ENCODE measurements at regions not wholly inside any gene's neighbourhood (a gene's known extent, or its start where the extent isn't known, plus 50 kb on each side); places are given as distances from the start of the nearest gene placed in this dataset.
"Not testable (repeated sequence)": the region's sequence is repeated elsewhere in the genome, so short reads cannot be mapped to it uniquely, and the experiment has no call there.

DNA sequence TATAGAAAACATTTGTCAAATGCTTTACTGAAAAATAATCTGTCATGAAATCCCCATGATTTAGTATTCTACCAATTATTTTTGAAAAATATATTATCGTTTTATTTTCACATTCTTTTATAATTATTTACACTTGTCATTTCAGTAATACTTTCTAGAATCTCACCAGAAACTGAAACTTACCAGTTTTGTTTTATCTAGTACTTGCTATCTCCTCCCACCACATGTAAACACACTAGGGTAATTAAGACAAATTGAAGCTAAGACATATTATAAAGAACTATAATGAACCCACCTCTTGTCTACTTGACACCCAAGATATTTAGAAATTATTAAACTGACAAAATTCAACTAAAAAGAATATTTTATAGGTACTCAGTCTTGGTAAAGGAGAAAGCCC is 51.5 kb upstream of the GRM3 start:
- no peak for DNase-seq
- in situ Hi-C loops (cut with HindIII; ENCODE audit: low pct_ligation_motif_present, low pct_unique_long_range_greater_than_20kb, low sequenced_read_pairs): no loop called here

DNA sequence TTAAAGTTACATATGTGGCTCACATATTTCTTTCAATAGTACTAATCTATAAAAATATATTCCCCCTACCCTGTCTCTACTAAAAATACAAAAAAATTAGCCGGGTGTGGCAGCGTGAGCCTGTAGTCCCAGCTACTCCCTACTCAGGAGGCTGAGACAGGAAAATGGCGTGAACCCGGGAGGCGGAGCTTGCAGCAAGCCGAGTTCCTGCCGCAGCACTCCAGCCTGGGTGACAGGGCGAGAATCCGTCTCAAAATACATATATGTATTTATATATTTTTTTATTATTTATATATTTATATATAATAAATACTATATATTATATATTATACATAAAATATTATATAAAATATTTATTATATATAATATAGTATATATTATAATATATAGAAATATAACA is 69.7 kb upstream of the GRM3 start:
- no peak for DNase-seq
- in situ Hi-C loops (cut with HindIII; ENCODE audit: low pct_ligation_motif_present, low pct_unique_long_range_greater_than_20kb, low sequenced_read_pairs): no loop called here

DNA sequence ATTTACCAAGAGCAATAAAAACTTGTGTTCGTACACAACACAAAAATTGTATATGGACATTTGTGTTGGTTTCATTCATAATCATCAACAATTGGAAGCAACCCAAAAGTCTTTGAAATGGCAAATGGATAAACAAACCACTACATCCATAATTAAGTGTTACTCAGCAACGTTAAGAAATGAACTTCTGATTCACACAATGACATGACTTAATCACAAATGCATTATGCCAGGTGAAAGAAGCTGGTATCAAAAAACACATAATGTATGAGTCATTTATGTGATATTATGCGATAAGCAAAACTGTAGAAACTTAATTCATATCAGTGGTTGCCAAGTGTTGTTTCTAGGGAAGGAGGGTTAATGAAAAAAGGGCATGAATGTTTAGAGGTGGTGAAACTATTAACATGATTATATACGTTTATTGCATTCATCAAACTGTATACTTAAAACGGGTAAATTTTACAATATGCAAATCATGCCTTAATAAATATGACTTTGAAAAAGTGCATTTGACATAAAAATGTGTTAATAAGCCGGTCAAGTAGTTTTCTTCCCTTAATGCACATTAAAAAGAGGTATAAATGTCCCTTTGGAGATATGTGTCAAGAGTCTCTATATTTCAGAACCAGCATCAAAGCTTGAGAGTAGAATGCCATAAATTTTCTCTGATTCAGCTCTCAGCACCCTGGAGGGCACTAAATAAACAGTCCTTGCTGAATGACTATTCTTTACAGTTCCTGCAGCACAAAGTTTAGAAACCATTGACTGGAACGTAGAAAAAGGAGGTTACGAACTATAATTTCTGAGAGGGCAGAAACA is 84.8 kb upstream of the GRM3 start:
- in situ Hi-C loops (cut with HindIII; ENCODE audit: low pct_ligation_motif_present, low pct_unique_long_range_greater_than_20kb, low sequenced_read_pairs): no loop called here
- no peak for DNase-seq

DNA sequence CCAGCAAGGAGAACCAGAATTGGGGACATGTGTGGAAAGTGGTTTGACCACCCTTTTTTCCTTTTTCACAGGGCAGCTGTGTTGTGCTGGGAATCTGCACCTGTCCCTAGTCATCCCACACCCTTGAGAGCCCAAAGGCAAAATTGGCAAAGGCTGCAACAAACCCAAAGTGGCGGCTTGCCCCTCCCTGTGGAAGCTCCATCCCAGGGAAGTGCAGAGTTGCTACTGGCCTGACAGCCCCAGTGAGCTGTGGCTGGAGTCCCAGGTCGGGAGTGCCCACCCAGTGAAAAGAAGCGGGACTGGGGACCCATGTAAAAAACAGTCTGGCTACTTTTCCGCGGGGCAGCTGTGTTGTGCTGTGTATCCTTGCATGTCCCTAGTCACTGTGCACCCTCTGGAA is 109.1 kb upstream of the GRM3 start:
- in situ Hi-C loops (cut with HindIII; ENCODE audit: low pct_ligation_motif_present, low pct_unique_long_range_greater_than_20kb, low sequenced_read_pairs): no loop called here
- DNase-seq: no peak

DNA sequence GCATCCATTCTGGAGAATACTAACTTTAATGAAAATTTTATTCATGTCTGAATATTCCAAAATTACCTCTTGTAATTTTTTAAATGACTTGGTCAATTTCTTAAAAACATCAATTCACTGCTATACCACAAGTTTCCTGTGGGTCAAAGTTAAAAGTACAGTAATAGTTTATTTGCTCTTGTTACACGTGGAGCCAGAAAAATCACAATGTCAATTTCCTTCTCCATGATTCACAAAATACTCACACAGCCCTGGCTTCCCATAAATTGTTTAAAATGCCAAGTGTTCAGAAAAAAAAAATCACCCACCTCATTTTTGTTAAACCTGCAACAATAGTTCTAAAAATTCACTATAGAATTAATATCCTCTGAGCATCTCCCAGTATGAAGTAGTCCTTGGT is 139.5 kb upstream of the GRM3 start:
- in situ Hi-C loops (cut with HindIII; ENCODE audit: low pct_ligation_motif_present, low pct_unique_long_range_greater_than_20kb, low sequenced_read_pairs): no loop called here
- no peak for DNase-seq

DNA sequence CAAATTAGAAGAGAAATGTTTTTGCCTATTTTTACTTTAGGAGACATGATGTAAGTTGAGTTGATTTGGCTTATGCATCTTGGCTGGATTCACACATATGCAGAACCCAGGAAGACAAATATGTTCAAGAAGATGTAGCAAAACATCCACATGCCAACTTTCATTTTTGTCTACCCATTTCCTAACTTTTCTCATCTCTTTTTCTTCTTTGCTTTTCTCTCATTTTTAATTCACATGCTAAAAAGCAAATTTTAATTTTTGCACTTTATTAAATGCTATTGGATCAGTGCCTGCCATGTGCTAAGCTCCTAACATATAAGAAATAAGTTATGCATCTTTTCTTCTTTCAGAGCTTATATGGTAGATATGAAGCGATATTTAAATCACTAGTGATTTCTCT is 143.7 kb upstream of the GRM3 start:
- DNase-seq: no peak
- in situ Hi-C loops (cut with HindIII; ENCODE audit: low pct_ligation_motif_present, low pct_unique_long_range_greater_than_20kb, low sequenced_read_pairs): no loop called here

DNA sequence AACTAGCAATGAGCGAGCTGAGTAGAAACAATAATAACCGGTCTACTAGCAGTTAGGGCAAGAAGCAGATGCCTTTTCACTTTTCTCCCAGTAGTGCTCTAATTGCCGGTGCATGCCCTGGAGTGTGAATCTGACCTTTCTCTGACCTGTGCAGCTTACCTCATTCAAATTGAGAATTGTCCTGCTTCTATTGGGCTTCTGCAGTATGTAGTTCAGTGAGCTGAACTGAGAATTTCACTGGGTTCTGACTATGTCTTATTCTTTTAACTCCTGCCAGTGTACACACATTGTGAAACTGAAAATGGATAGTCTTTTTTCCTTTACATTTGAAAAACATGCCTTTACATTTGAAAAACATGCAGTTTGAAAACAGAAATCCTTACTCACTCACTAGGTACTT is 157.9 kb upstream of the GRM3 start:
- no peak for DNase-seq
- in situ Hi-C loops (cut with HindIII; ENCODE audit: low pct_ligation_motif_present, low pct_unique_long_range_greater_than_20kb, low sequenced_read_pairs): no loop called here

DNA sequence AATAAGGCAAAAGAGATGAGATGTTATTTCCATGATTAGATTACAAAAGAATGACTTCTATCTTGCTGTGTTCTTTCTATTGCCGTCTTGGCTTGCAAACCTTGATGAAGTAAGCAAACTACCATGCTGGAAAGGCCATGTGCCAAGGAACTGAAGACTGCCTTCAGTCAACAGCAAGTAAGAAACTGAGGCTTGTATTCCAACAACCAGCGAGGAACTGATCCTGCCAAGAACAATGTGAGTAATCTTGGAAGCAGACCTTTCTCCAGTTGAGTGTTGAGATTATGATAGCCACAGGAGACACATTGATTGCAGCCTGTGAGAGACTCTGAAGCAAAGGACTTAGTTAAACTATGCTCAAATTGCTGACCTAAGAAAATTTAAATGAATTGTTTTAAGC is 164.6 kb upstream of the GRM3 start:
- in situ Hi-C loops (cut with HindIII; ENCODE audit: low pct_ligation_motif_present, low pct_unique_long_range_greater_than_20kb, low sequenced_read_pairs): no loop called here
- DNase-seq: no peak

DNA sequence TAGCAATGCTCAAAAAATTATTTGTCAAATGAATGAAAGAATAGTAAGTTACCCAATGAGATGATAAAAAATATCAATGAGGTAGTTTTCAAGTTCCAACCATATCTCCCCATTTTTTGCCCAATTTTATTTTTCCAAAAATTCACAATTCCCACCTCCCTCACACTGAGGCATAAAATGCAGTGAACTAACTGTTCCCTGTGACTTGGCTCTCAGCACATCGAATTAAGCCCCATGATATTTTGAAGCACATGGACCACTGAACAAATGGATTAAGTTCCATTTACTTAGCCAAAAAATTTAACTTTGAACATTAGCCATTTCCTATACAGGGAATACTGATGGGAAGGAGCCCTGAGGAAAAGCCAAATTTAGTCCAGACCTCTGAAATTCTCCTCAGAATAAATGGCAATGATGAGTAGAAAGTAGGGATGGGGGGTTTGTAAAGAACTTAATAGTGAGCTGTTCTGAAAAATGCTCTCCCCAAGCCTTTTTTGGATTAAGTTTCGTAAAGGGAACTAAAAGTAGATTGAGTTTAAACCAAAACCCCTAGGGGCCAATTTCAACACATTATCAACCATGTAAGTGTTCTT is 166.3 kb upstream of the GRM3 start:
- in situ Hi-C loops (cut with HindIII; ENCODE audit: low pct_ligation_motif_present, low pct_unique_long_range_greater_than_20kb, low sequenced_read_pairs): no loop called here
- no peak for DNase-seq

DNA sequence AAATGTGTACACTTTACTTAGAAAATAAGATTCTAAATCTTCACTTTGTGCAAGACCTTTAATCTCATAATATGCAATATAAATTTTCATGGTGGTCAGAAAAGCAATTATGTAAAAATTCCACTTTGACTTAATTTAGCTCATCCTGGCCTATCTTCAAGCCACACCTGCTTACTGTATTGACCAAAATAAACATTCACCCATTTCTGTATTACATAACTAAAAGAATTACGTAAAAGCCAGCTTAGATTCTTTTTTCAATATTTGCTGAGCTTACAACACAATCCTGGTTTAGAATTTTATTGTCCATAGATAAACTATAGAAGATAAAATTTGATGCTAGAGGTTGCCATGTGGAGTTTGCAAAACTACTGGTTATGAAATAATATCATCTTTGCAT is 172.9 kb upstream of the GRM3 start:
- DNase-seq: no peak
- in situ Hi-C loops (cut with HindIII; ENCODE audit: low pct_ligation_motif_present, low pct_unique_long_range_greater_than_20kb, low sequenced_read_pairs): loop anchor here (25.0 kb wide), 1 partner anchor 583 kb away; no protein-coding TSS in a partner anchor

DNA sequence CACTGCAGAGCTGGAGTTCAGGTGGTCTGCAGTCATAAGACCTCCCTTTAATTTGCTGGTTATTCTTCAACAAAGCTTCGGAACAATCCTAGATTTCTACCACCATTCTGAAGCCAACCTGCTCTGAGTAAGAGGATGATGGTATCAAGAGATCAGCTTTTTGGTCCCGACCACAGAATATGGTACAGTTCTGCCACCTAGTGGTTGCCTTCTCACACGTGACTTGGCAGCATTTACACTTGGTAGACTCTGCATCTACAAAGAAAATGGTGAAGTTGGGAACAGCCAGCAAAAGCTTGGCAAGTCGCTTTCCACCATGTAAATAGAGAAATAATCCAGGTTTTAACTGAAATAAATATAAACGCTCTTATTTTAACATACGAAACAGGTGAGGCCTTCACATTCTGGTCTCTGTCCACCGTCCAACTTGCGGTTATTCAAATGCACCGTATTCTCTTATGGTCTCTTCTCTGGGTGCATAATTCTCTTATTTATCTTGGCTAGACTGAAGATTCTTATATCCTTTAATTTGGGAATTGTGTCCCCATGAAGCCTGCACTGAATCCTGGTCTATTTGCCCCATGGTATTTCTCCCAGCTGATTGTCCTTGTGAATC is 173.9 kb upstream of the GRM3 start:
- in situ Hi-C loops (cut with HindIII; ENCODE audit: low pct_ligation_motif_present, low pct_unique_long_range_greater_than_20kb, low sequenced_read_pairs): loop anchor here (25.0 kb wide), 1 partner anchor 582 kb away; no protein-coding TSS in a partner anchor
- peak; percentile 88 for DNase-seq

DNA sequence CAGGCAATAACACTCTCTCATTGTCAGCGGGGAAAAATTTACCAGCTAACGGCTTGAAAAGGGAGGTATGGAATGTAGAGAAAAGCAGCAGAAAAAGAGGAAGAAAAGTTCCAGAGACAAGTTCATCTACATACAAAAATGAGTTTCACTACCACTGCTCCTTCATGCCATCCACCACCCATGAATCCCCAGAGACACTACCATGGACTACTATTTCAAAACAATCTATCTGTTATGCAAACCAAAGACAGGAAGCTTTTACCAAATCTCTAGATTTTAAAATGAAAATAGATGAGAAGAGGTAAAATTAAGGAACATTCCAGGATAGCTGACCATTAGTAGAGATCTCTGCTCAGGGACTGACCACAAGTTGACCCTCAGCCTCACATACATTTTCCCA is 189.0 kb upstream of the GRM3 start:
- DNase-seq: no peak
- in situ Hi-C loops (cut with HindIII; ENCODE audit: low pct_ligation_motif_present, low pct_unique_long_range_greater_than_20kb, low sequenced_read_pairs): loop anchor here (25.0 kb wide), 1 partner anchor 567 kb away; no protein-coding TSS in a partner anchor

DNA sequence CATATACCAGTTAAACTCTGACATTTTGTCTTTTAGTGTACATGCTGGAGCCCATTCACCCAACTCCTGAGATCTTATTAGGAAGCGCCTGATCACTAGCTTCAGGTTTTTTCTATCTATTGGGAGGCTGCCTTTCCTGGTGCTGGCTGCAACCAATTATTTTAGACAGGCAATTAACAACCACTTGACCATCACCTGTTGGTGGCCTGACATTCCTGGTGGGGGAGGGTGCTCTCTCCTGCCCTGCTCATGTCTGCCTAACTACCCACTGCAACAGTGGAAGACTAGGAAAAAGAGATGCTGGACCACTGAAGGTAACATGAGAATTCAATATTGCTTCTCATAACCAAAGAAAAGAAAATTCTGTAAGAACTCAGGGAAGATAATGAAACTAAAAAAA is 190.3 kb upstream of the GRM3 start:
- in situ Hi-C loops (cut with HindIII; ENCODE audit: low pct_ligation_motif_present, low pct_unique_long_range_greater_than_20kb, low sequenced_read_pairs): loop anchor here (25.0 kb wide), 1 partner anchor 566 kb away; no protein-coding TSS in a partner anchor
- DNase-seq: no peak

DNA sequence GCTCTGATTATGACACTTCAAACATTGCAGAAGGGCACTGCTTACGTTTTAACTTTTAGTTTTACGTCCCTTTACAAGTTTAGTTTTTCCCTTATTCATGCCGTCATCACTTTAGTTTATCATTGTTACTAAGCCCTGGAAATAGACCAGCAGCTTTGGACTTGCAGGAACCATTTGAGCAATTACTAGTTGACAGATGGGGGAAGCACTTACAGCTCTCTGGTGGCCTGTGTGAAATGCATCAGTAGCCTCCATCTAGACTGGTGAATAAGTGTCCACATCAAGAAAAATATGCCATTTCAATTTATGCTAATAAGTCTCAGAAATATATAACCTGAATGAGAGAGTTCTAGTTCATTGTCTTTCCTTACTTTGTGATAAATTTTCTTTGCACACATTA is 194.9 kb upstream of the GRM3 start:
- in situ Hi-C loops (cut with HindIII; ENCODE audit: low pct_ligation_motif_present, low pct_unique_long_range_greater_than_20kb, low sequenced_read_pairs): no loop called here
- no peak for DNase-seq

DNA sequence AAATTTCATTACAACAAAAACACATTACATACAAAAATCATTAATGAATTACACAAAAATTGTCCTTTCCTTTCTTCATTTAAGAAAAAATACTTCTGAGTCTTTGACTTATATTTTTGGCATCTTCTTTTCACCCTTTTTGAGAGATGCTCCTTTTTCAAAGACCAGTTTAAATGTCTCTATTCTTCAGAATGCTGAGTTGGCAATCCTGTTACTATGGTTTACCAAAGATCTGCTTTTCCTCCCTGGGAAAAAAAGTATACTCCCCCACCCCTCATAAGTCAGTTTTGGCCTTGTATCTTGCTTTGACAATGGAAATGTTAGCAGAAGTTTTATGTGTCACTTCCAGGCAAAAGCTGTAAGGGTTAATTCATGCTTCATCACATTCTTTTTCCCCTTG is 198.4 kb upstream of the GRM3 start:
- in situ Hi-C loops (cut with HindIII; ENCODE audit: low pct_ligation_motif_present, low pct_unique_long_range_greater_than_20kb, low sequenced_read_pairs): no loop called here
- DNase-seq: no peak

DNA sequence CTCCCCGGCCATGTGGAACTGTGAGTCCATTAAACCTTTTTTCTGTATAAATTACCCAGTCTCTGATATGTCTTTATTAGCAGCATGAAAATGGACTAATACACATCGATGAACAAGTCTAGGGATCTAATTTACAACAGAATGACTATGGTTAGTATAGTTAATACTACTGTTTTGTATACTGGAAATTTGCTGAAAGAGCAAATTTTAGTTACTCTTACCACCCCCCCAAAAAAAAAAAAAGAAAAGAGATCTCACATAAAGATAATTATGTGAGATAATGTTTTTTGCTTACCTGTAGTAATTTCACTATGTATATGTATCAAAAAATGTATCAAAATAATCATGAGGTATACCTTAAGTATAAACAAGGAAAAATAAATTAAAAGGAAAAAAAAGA is 199.5 kb upstream of the GRM3 start:
- no peak for DNase-seq
- in situ Hi-C loops (cut with HindIII; ENCODE audit: low pct_ligation_motif_present, low pct_unique_long_range_greater_than_20kb, low sequenced_read_pairs): no loop called here

DNA sequence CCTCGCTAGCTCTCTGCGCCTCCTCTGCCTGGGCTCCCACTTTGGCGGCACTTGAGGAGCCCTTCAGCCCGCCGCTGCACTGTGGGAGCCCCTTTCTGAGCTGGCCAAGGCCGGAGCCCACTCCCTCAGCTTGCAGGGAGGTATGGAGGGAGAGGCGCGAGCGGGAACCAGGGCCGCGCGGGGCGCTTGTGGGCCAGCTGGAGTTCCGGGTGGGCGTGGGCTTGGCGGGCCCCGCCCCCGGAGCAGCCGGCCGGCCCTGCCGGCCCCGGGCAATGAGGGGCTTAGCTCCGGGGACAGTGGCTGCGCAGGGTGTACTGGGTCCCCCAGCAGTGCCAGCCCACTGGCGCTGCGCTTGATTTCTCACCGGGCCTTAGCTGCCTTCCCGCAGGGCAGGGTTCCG is 203.3 kb upstream of the GRM3 start:
- DNase-seq; in situ Hi-C loops (cut with HindIII; ENCODE audit: low pct_ligation_motif_present, low pct_unique_long_range_greater_than_20kb, low sequenced_read_pairs): not testable (repeated sequence)

DNA sequence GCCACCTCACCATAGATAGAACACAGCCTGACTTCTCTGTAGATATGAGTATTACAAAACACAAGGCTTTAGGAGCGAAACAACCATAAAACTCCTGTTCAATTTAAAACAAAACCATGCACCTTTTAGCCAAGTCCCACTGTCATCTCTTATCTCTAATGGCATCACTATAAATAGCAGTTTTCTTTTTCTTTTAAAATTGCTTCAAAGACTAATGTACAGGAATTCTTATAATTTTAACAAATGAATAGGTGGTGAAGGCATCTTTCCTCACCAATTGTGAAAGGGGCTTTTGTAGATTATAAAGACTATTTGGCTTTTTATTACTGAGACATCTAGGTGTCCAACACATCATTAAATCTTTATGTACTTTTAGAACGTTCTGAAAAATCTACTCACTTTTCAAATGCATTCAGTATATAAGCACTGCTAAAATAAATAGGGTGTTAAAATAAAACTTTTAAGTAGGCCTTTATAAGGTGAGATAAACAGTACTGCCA is 205.7 kb upstream of the GRM3 start:
- in situ Hi-C loops (cut with HindIII; ENCODE audit: low pct_ligation_motif_present, low pct_unique_long_range_greater_than_20kb, low sequenced_read_pairs): no loop called here
- no peak for DNase-seq

DNA sequence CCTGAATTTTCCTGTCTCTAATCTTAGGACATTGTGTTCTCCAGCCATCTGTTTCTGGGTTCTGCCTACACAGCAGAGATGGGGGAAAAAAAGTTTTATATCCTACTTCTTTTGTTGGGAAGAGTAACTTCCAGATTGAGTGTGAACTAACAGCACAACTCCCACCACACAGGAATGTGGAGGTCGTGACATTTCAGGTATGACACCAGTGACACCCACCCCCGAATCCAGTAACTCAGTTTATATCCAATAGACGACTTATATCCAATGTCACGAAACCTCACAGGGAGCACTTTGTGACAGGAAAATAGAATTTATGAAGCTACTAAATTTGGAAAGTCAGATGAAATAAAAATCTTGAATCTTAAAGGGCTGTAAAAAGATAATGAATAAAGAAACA is 211.9 kb upstream of the GRM3 start:
- DNase-seq: no peak
- in situ Hi-C loops (cut with HindIII; ENCODE audit: low pct_ligation_motif_present, low pct_unique_long_range_greater_than_20kb, low sequenced_read_pairs): no loop called here

DNA sequence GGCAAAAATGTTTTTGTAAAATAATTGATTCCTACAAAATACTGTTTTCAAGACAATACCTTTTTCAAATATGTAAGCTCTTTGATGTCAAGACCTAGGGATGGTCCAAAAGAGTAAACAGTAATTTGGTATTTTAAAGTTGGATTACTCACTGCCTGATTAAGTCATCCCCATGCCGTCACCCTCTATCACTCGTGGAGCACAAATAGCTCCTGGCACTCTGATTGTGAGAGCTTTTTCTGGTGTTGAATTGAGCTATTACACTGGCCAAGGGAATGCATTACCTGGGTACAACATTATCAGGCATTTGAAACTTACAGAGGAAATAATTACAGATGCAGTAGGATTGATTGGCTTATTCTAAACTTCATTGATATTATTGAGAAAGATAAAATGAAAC is 231.9 kb upstream of the GRM3 start:
- in situ Hi-C loops (cut with HindIII; ENCODE audit: low pct_ligation_motif_present, low pct_unique_long_range_greater_than_20kb, low sequenced_read_pairs): no loop called here
- DNase-seq: no peak
